Esophagus squamous epithelium (tissue), 4 donors: ENCODE measurements at regions not wholly inside any gene's neighbourhood (a gene's known extent, or its start where the extent isn't known, plus 50 kb on each side); places are given as distances from the start of the nearest gene placed in this dataset.

ENCODE experiments used
- POLR2A ChIP-seq, 4 donors: fragments of 450-650 bp; IDR thresholded peaks; one replicate each; pipeline ENCODE4 v1.6.1; 2017; ENCODE audit warnings: antibody characterized with exemption in 4 of 4, mild to moderate bottlenecking in 4 of 4, moderate library complexity in 3 of 4
- TF ChIP-seq, protein P1 (sequence below), 6 experiments: fragments of 450-650 bp in 4 of 6; fragments of 200-600 bp in 2 of 6; sonication (generic) in 2 of 6; IDR thresholded peaks; one replicate each; pipeline ENCODE4 v1.5.1; 2016 to 2019; ENCODE audit warnings: antibody characterized with exemption in 6 of 6, mild to moderate bottlenecking in 4 of 6, moderate library complexity in 4 of 6

DNA sequence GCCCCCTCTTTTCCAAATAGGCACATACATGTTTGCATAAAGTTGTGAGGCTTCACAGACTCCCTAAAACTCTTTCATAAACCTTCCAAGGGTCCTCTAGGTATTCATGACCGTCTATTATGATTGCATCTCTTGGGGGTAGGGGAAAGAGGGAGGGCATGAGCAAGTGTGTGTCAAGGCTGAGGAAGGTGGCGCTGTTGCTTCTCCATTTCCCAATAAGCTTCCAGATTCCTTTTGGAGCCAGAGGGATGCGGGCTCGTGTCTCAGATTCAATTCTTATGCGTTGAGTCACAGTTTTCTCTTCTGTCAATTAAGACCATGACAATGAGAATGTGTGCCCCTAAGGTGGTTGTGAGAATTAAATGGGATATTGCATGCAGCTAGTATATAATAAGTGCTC, 51.0 kb upstream of the CYP2A7 start:
- TF ChIP-seq, protein P1, sequence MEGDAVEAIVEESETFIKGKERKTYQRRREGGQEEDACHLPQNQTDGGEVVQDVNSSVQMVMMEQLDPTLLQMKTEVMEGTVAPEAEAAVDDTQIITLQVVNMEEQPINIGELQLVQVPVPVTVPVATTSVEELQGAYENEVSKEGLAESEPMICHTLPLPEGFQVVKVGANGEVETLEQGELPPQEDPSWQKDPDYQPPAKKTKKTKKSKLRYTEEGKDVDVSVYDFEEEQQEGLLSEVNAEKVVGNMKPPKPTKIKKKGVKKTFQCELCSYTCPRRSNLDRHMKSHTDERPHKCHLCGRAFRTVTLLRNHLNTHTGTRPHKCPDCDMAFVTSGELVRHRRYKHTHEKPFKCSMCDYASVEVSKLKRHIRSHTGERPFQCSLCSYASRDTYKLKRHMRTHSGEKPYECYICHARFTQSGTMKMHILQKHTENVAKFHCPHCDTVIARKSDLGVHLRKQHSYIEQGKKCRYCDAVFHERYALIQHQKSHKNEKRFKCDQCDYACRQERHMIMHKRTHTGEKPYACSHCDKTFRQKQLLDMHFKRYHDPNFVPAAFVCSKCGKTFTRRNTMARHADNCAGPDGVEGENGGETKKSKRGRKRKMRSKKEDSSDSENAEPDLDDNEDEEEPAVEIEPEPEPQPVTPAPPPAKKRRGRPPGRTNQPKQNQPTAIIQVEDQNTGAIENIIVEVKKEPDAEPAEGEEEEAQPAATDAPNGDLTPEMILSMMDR (IDR thresholded peaks at IDR 0.05) = no peak
- TF ChIP-seq POLR2A (IDR thresholded peaks at IDR 0.05) = no peak
